HG03342 (cell line): ENCODE measurements at regions not wholly inside any gene's neighbourhood (a gene's known extent, or its start where the extent isn't known, plus 50 kb on each side); places are given as distances from the start of the nearest gene placed in this dataset.

ENCODE experiments used
- ATAC-seq: cut with Tn5 transposase; IDR thresholded peaks from one replicate; pipeline ENCODE4 v1.9.1; 2021; ENCODE audit warnings: mild to moderate bottlenecking, moderate library complexity; ENCODE audit not compliant: unreplicated experiment

GRCh38 chr5:52668544-52669185 lies 119.1 kb upstream of the ITGA1 start:
- ATAC-seq, result no peak

GRCh38 chr5:52672459-52672858 lies 115.3 kb upstream of the ITGA1 start:
- ATAC-seq, result no peak

- no peak for ATAC-seq
Observed at GRCh38 chr5:52673495-52673894, 114.2 kb upstream of the ITGA1 start.

- ATAC-seq, result no peak
Observed at GRCh38 chr5:52674815-52675545, 112.7 kb upstream of the ITGA1 start.

- ATAC-seq, result no peak
Observed at GRCh38 chr5:52682492-52682891, 105.2 kb upstream of the ITGA1 start.

- ATAC-seq, result no peak
Observed at GRCh38 chr5:52684051-52684450, 103.7 kb upstream of the ITGA1 start.

- no peak for ATAC-seq
Observed at GRCh38 chr5:52685566-52685965, 102.2 kb upstream of the ITGA1 start.

- no peak for ATAC-seq
Observed at GRCh38 chr5:52685971-52686370, 101.7 kb upstream of the ITGA1 start.

- no peak for ATAC-seq
Observed at GRCh38 chr5:52690236-52690768, 97.4 kb upstream of the ITGA1 start.

- no peak for ATAC-seq
Observed at GRCh38 chr5:52692039-52692438, 95.7 kb upstream of the ITGA1 start.

- no peak for ATAC-seq
Observed at GRCh38 chr5:52692606-52693005, 95.1 kb upstream of the ITGA1 start.

- peak; percentile 67 for ATAC-seq
Observed at GRCh38 chr5:52693280-52693679, 94.4 kb upstream of the ITGA1 start.

GRCh38 chr5:52693836-52694235 lies 93.9 kb upstream of the ITGA1 start:
- ATAC-seq, result no peak

GRCh38 chr5:52694648-52695047 lies 93.1 kb upstream of the ITGA1 start:
- ATAC-seq, result no peak

GRCh38 chr5:52702877-52703276 lies 84.8 kb upstream of the ITGA1 start:
- ATAC-seq, result no peak

- no peak for ATAC-seq
Observed at GRCh38 chr5:52703321-52703720, 84.4 kb upstream of the ITGA1 start.

- ATAC-seq, result no peak
Observed at GRCh38 chr5:52705720-52706119, 82.0 kb upstream of the ITGA1 start.

- ATAC-seq, result no peak
Observed at GRCh38 chr5:52706775-52707174, 80.9 kb upstream of the ITGA1 start.

- no peak for ATAC-seq
Observed at GRCh38 chr5:52707616-52708015, 80.1 kb upstream of the ITGA1 start.

GRCh38 chr5:52708463-52708862 lies 79.3 kb upstream of the ITGA1 start:
- ATAC-seq, result no peak

- ATAC-seq, result peak; percentile 89
Observed at GRCh38 chr5:52709167-52709925, 78.4 kb upstream of the ITGA1 start.
